ENCODE measurements at regions not wholly inside any gene's neighbourhood (a gene's known extent, or its start where the extent isn't known, plus 50 kb on each side); places are given as distances from the start of the nearest gene placed in this dataset.

GRCh38 chr9:121596515-121596914 lies 54.9 kb upstream of the DAB2IP start:
- no peak for DNase-seq
- Histone ChIP-seq H3K9me3 (replicated peaks) (peaks cover 8% of the 10 kb centered on the region), H3K27me3 (ENCODE audit: low read depth) (no peaks in the 10 kb centered on the region), H3K27ac (replicated peaks) (no peak overlapping the region), H3K4me3 (no peak overlapping the region), H3K4me1 (peaks cover 52% of the 10 kb centered on the region), H3K36me3 (no peaks in the 10 kb centered on the region)
- TF ChIP-seq CTCF (IDR thresholded peaks at IDR 0.05; ENCODE audit: borderline replicate concordance) = no peak
- intact Hi-C loops (cut with micrococcal nuclease) = no loop called here

DNA sequence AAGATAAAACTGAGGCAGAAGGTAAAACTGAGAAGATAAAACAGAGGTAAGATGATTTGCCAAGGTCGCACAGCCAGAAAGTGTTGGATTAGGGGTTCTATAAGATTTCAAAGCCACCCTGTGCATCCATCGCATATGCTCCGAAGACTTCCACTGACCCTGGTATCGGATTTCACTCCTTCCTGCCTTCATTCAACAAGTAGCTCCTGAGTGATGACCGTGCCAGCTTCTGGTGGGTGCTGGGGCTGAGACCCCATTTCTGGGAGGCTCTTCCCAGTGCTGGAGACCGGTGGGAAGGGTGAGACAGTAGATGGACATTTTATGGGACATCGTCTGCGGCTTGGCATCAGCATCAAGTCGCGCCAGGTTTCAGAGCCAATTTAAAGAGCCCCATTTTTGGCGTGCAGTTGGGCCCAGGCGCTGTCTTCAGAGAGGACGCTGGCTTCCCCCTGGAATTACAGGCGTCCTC lies 53.7 kb upstream of the DAB2IP start:
- peaks cover 58% of the 10 kb centered on the region for H3K4me1 ChIP-seq
- no peaks in the 10 kb centered on the region for H3K27me3 ChIP-seq (ENCODE audit: low read depth)
- DNase-seq = no peak
- peaks cover 8% of the 10 kb centered on the region for H3K9me3 ChIP-seq (replicated peaks)
- no peak for TF ChIP-seq CTCF (IDR thresholded peaks at IDR 0.05; ENCODE audit: borderline replicate concordance)
- peak overlapping the region; percentile 76 for H3K4me3 ChIP-seq
- no peaks in the 10 kb centered on the region for H3K36me3 ChIP-seq
- intact Hi-C loops (cut with micrococcal nuclease) = no loop called here
- H3K27ac ChIP-seq (replicated peaks) = peak overlapping the region; percentile 96

DNA sequence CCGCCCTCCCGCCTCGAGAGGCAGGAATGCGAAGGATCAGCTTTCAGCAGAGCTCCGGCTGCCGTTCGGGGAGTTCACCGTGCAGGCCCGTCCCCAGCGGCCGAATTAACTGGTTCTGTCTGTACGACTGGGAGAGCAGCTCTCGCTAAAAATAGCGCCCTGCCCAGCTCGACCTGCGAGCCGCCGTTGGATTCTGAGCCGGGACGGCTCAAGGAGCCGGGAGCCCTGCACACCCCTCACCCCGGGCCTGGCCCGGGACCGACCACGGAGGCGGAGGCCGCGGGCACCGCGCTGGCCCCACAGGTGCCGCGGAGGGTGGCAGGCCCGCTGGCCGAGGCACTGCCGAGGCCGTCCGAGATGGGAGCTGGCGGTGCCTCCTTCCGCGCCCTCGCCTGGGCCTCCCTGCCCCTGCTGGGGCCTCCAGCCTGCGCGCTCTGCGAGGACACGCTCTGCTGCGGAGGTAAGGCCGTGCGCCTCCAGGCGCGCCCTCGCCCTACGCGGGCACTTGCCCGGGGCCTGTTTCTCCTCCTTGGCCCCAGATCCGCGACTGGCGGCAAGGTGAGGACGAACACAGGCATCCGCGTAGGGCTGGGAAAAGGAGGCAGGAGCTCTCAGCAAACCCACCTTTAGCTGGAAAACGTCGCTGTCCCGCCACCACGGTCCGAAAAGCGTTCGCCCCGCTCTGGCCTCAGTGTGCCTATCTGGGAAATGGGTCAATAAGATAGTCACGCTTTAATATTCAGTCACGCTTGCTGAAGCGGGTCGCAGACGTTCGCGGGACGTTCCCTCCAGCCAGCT lies 53.1 kb upstream of the DAB2IP start:
- Histone ChIP-seq H3K4me3 (peak overlapping the region; percentile 76), H3K9me3 (replicated peaks) (peaks cover 8% of the 10 kb centered on the region), H3K4me1 (peaks cover 65% of the 10 kb centered on the region), H3K36me3 (no peaks in the 10 kb centered on the region), H3K27ac (replicated peaks) (peak overlapping the region; percentile 96), H3K27me3 (ENCODE audit: low read depth) (no peaks in the 10 kb centered on the region)
- peak; percentile 56 for TF ChIP-seq CTCF (IDR thresholded peaks at IDR 0.05; ENCODE audit: borderline replicate concordance)
- peak; percentile 83 for DNase-seq
- intact Hi-C loops (cut with micrococcal nuclease) = no loop called here

- DNase-seq = peak; percentile 74
- H3K27me3 ChIP-seq (ENCODE audit: low read depth) = no peaks in the 10 kb centered on the region
- TF ChIP-seq CTCF (IDR thresholded peaks at IDR 0.05; ENCODE audit: borderline replicate concordance) = no peak
- peaks cover 8% of the 10 kb centered on the region for H3K9me3 ChIP-seq (replicated peaks)
- H3K4me3 ChIP-seq = peak overlapping the region; percentile 76
- intact Hi-C loops (cut with micrococcal nuclease) = no loop called here
- no peaks in the 10 kb centered on the region for H3K36me3 ChIP-seq
- H3K4me1 ChIP-seq = peaks cover 73% of the 10 kb centered on the region
- peak overlapping the region; percentile 96 for H3K27ac ChIP-seq (replicated peaks)
Observed at GRCh38 chr9:121598965-121599871, 52.2 kb upstream of the DAB2IP start.

DNA sequence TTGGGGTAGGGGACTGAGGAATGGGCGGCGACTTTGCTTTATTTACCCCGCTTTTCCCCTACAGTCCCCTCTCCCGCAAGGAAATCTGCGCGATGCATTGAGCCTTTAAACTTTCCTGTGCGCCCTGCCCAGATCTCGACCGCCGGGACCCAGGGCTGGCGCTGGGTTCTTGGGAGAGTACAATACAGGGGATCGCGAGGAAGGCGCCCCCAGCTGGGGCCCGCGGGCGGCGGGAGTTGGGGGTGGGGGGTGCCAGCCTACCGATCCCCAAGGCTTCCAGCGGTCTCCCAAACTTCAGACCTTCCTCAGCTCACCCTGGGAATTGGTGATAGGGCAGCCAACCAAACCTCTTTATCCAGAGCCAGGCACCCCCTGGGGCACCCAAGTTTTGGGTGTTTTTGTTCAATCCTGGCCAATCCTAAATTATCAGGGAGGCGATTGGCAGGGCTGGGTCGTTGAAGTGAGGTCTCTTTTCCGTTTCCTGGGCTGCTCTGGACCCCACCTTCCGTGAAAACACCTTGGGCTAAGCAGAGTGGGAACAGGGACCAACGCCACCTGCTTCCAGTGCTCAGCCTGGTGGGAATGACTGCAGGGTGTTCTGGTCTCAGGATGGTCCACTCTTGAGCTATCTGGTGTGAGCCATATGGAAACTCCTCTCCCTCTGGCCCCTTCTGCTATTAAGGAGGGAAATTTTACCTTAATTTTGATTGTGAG lies 51.4 kb upstream of the DAB2IP start:
- Histone ChIP-seq H3K4me3 (peak overlapping the region; percentile 76), H3K9me3 (replicated peaks) (peaks cover 8% of the 10 kb centered on the region), H3K27me3 (ENCODE audit: low read depth) (no peaks in the 10 kb centered on the region), H3K36me3 (no peaks in the 10 kb centered on the region), H3K27ac (replicated peaks) (peak overlapping the region; percentile 96), H3K4me1 (peaks cover 76% of the 10 kb centered on the region)
- TF ChIP-seq CTCF (IDR thresholded peaks at IDR 0.05; ENCODE audit: borderline replicate concordance) = no peak
- no peak for DNase-seq
- intact Hi-C loops (cut with micrococcal nuclease) = no loop called here

Data from left ventricle myocardium inferior (tissue), 1 donor.